ENCODE measurements at regions not wholly inside any gene's neighbourhood (a gene's known extent, or its start where the extent isn't known, plus 50 kb on each side); places are given as distances from the start of the nearest gene placed in this dataset.
"Not testable (repeated sequence)": the region's sequence is repeated elsewhere in the genome, so short reads cannot be mapped to it uniquely, and the experiment has no call there.

- DNase-seq: no peak
Observed at GRCh38 chr1:177464686-177465085, 293.9 kb downstream of the BRINP2 start.

- no peak for DNase-seq
Observed at GRCh38 chr1:177451191-177451590, 280.4 kb downstream of the BRINP2 start.

GRCh38 chr1:177448652-177449357 is 278.0 kb downstream of the BRINP2 start:
- DNase-seq: no peak

- no peak for DNase-seq
Observed at GRCh38 chr1:177448036-177448615, 277.4 kb downstream of the BRINP2 start.

- no peak for DNase-seq
Observed at GRCh38 chr1:177444997-177445746, 274.4 kb downstream of the BRINP2 start.

GRCh38 chr1:177443003-177443402 is 272.2 kb downstream of the BRINP2 start:
- no peak for DNase-seq

GRCh38 chr1:177442584-177442983 is 271.8 kb downstream of the BRINP2 start:
- no peak for DNase-seq

- DNase-seq: no peak
Observed at GRCh38 chr1:177441281-177441680, 270.5 kb downstream of the BRINP2 start.

- no peak for DNase-seq
Observed at GRCh38 chr1:177440821-177441220, 270.1 kb downstream of the BRINP2 start.

GRCh38 chr1:177439301-177439700 is 268.5 kb downstream of the BRINP2 start:
- no peak for DNase-seq

GRCh38 chr1:177435364-177435763 is 264.6 kb downstream of the BRINP2 start:
- no peak for DNase-seq

- no peak for DNase-seq
Observed at GRCh38 chr1:177432897-177433296, 262.1 kb downstream of the BRINP2 start.

GRCh38 chr1:177431123-177431522 is 260.4 kb downstream of the BRINP2 start:
- no peak for DNase-seq

- DNase-seq: no peak
Observed at GRCh38 chr1:177429234-177429633, 258.5 kb downstream of the BRINP2 start.

GRCh38 chr1:177427811-177428210 is 257.1 kb downstream of the BRINP2 start:
- DNase-seq: no peak

- no peak for DNase-seq
Observed at GRCh38 chr1:177426497-177426896, 255.7 kb downstream of the BRINP2 start.

GRCh38 chr1:177425199-177425598 is 254.4 kb downstream of the BRINP2 start:
- DNase-seq: no peak

- no peak for DNase-seq
Observed at GRCh38 chr1:177424744-177425143, 254.0 kb downstream of the BRINP2 start.

- DNase-seq: no peak
Observed at GRCh38 chr1:177423090-177423489, 252.3 kb downstream of the BRINP2 start.

- DNase-seq: no peak
Observed at GRCh38 chr1:177413982-177414596, 243.3 kb downstream of the BRINP2 start.

- DNase-seq: no peak
Observed at GRCh38 chr1:177411381-177411780, 240.6 kb downstream of the BRINP2 start.

- DNase-seq: no peak
Observed at GRCh38 chr1:177410179-177410766, 239.5 kb downstream of the BRINP2 start.

- not testable (repeated sequence) for DNase-seq
Observed at GRCh38 chr1:177406323-177406722, 235.6 kb downstream of the BRINP2 start.
